OCI-LY3 (cell line): ENCODE measurements at regions not wholly inside any gene's neighbourhood (a gene's known extent, or its start where the extent isn't known, plus 50 kb on each side); places are given as distances from the start of the nearest gene placed in this dataset.

Experiments
- H2AFZ ChIP-seq: fragments of 200-600, 300-600 bp; shearing (Covaris generic); 2 replicates; pipeline ENCODE4 v1.6.0; 2014; ENCODE audit warnings: antibody characterized with exemption, low read depth, low read length
- H3K27ac ChIP-seq: fragments of 200-600, 300-600 bp; sonication (generic); 2 replicates; pipeline ENCODE4 v1.5.1; 2014; ENCODE audit warnings: mild to moderate bottlenecking, low read length, moderate library complexity, mixed read lengths
- H3K27me3 ChIP-seq: fragments of 200-600, 300-600 bp; sonication (generic); 2 replicates; pipeline ENCODE4 v1.6.1; 2014; ENCODE audit warnings: low read depth, low read length, mixed read lengths
- H3K36me3 ChIP-seq: fragments of 200-600, 300-600 bp; sonication (generic); replicated peaks from 2 replicates; pipeline ENCODE3; 2014; ENCODE audit warnings: low read depth, low read length, mixed read lengths
- H3K4me1 ChIP-seq: fragments of 300-600, 200-600 bp; sonication (generic); 2 replicates; pipeline ENCODE4 v1.6.1; 2014; ENCODE audit warnings: low read length, mixed read lengths
- H3K4me2 ChIP-seq: fragments of 200-600, 300-600 bp; sonication (generic); 2 replicates; pipeline ENCODE4 v1.6.1; 2014; ENCODE audit warnings: low read length, mixed read lengths
- H3K4me3 ChIP-seq: fragments of 300-600, 200-600 bp; sonication (generic); 2 replicates; pipeline ENCODE4 v1.5.1; 2014; ENCODE audit warnings: antibody characterized with exemption, mild to moderate bottlenecking, low read length, moderate library complexity
- H3K79me2 ChIP-seq: fragments of 300-600, 200-600 bp; shearing (Covaris generic); 2 replicates; pipeline ENCODE4 v1.6.1; 2014; ENCODE audit warnings: mild to moderate bottlenecking, low read length, mixed read lengths
- H3K9ac ChIP-seq: fragments of 300-600, 200-600 bp; shearing (Covaris generic); 2 replicates; pipeline ENCODE4 v1.6.0; 2014; ENCODE audit warnings: mild to moderate bottlenecking, low read length, moderate library complexity
- H3K9me3 ChIP-seq: fragments of 200-600, 300-600 bp; shearing (Covaris generic); 2 replicates; pipeline ENCODE4 v1.6.1; 2014; ENCODE audit warnings: low read length, mixed read lengths; ENCODE audit not compliant: insufficient read depth
- H4K20me1 ChIP-seq: fragments of 200-600, 300-600 bp; sonication (generic); 2 replicates; pipeline ENCODE4 v1.6.1; 2016; ENCODE audit warnings: low read length, mixed read lengths; ENCODE audit not compliant: insufficient read depth
- CTCF ChIP-seq: fragments of 200-600, 300-600 bp; sonication (generic); IDR thresholded peaks from 2 replicates; pipeline ENCODE4 v1.5.1; 2014; ENCODE audit warnings: antibody characterized with exemption, low read length, low read depth
- EZH2phosphoT487 ChIP-seq: fragments of 200-600 bp; shearing (Covaris generic); IDR thresholded peaks from 2 replicates; pipeline ENCODE4 v1.6.1; 2018; ENCODE audit warnings: antibody characterized with exemption, mixed run types, low read depth

GRCh38 chr5:73290242-73290641 is 117.2 kb downstream of the TMEM174 start:
- H3K4me3 ChIP-seq: no peak overlapping the region
- no peak overlapping the region for H3K4me2 ChIP-seq
- H3K27ac ChIP-seq: no peak overlapping the region
- no peaks in the 10 kb centered on the region for H4K20me1 ChIP-seq
- no peaks in the 10 kb centered on the region for H3K4me1 ChIP-seq
- 0 out of 2 replicates have a peak, but pooled peaks cover 7% of the 10 kb centered on the region for H3K27me3 ChIP-seq
- H3K9me3 ChIP-seq: no peaks in the 10 kb centered on the region
- no peak overlapping the region for H2AFZ ChIP-seq
- H3K9ac ChIP-seq: no peak overlapping the region
- TF ChIP-seq EZH2phosphoT487 (no peak), CTCF (no peak)
- H3K36me3 ChIP-seq: no peaks in the 10 kb centered on the region
- H3K79me2 ChIP-seq: no peaks in the 10 kb centered on the region

GRCh38 chr5:73288803-73289720 is 116.1 kb downstream of the TMEM174 start:
- H3K4me1 ChIP-seq: no peaks in the 10 kb centered on the region
- H3K27me3 ChIP-seq: 0 out of 2 replicates have a peak, but pooled peaks cover 7% of the 10 kb centered on the region
- H2AFZ ChIP-seq: no peak overlapping the region
- H3K36me3 ChIP-seq: no peaks in the 10 kb centered on the region
- no peak overlapping the region for H3K4me2 ChIP-seq
- TF ChIP-seq CTCF (no peak), EZH2phosphoT487 (no peak)
- H3K27ac ChIP-seq: no peak overlapping the region
- H3K4me3 ChIP-seq: no peak overlapping the region
- H4K20me1 ChIP-seq: no peaks in the 10 kb centered on the region
- H3K9me3 ChIP-seq: no peaks in the 10 kb centered on the region
- no peak overlapping the region for H3K9ac ChIP-seq
- no peaks in the 10 kb centered on the region for H3K79me2 ChIP-seq

GRCh38 chr5:73286896-73287295 is 113.9 kb downstream of the TMEM174 start:
- H3K4me2 ChIP-seq: no peak overlapping the region
- no peaks in the 10 kb centered on the region for H3K4me1 ChIP-seq
- H3K79me2 ChIP-seq: no peaks in the 10 kb centered on the region
- H3K9me3 ChIP-seq: no peaks in the 10 kb centered on the region
- no peak overlapping the region for H2AFZ ChIP-seq
- H4K20me1 ChIP-seq: no peaks in the 10 kb centered on the region
- H3K36me3 ChIP-seq: no peaks in the 10 kb centered on the region
- no peak overlapping the region for H3K27ac ChIP-seq
- H3K9ac ChIP-seq: no peak overlapping the region
- H3K4me3 ChIP-seq: no peak overlapping the region
- TF ChIP-seq EZH2phosphoT487 (no peak), CTCF (no peak)
- H3K27me3 ChIP-seq: 0 out of 2 replicates have a peak, but pooled peaks cover 4% of the 10 kb centered on the region

GRCh38 chr5:73284985-73285384 is 112.0 kb downstream of the TMEM174 start:
- H3K27me3 ChIP-seq: 0 out of 2 replicates have a peak, but pooled peaks cover under 1% of the 10 kb centered on the region
- no peak for TF ChIP-seq EZH2phosphoT487
- no peak for TF ChIP-seq CTCF
- no peak overlapping the region for H3K9ac ChIP-seq
- H4K20me1 ChIP-seq: no peaks in the 10 kb centered on the region
- H3K9me3 ChIP-seq: no peaks in the 10 kb centered on the region
- H2AFZ ChIP-seq: no peak overlapping the region
- H3K4me2 ChIP-seq: no peak overlapping the region
- no peak overlapping the region for H3K27ac ChIP-seq
- no peaks in the 10 kb centered on the region for H3K36me3 ChIP-seq
- H3K4me1 ChIP-seq: no peaks in the 10 kb centered on the region
- no peak overlapping the region for H3K4me3 ChIP-seq
- no peaks in the 10 kb centered on the region for H3K79me2 ChIP-seq
